Neural cell (in vitro differentiated cells): ENCODE measurements at regions not wholly inside any gene's neighbourhood (a gene's known extent, or its start where the extent isn't known, plus 50 kb on each side); places are given as distances from the start of the nearest gene placed in this dataset.

Source experiments
- CTCF ChIP-seq: fragments of 450-650 bp; IDR thresholded peaks from 2 replicates; pipeline ENCODE4 v1.5.1; 2014; ENCODE audit warnings: antibody characterized with exemption, mild to moderate bottlenecking, moderate library complexity; ENCODE audit not compliant: poor library complexity, severe bottlenecking
- EP300 ChIP-seq: fragments of 450-650 bp; conservative IDR thresholded peaks from 2 replicates; pipeline ENCODE4 v1.6.1; 2014; ENCODE audit warnings: antibody characterized with exemption, mild to moderate bottlenecking, moderate library complexity; ENCODE audit not compliant: poor library complexity, severe bottlenecking
- EZH2 ChIP-seq: fragments of 200-600, 300-800 bp; shearing (Covaris generic), sonication (generic); IDR thresholded peaks from 2 replicates; pipeline ENCODE4 v1.6.1; 2014; ENCODE audit warnings: antibody characterized with exemption, low read length, borderline replicate concordance, mild to moderate bottlenecking; ENCODE audit not compliant: insufficient read depth, poor library complexity, severe bottlenecking
- MXI1 ChIP-seq: fragments of 450-650 bp; conservative IDR thresholded peaks from 2 replicates; pipeline ENCODE4 v1.6.1; 2014; ENCODE audit warnings: antibody characterized with exemption, mild to moderate bottlenecking; ENCODE audit not compliant: poor library complexity, severe bottlenecking
- SMC3 ChIP-seq: fragments of 450-650 bp; conservative IDR thresholded peaks from 2 replicates; pipeline ENCODE4 v1.6.1; 2014; ENCODE audit warnings: antibody characterized with exemption, mild to moderate bottlenecking, moderate library complexity; ENCODE audit not compliant: poor library complexity

- TF ChIP-seq CTCF (no peak), SMC3 (no peak), EP300 (no peak), EZH2 (no peak), MXI1 (no peak)
Observed at GRCh38 chr3:84789961-84790360, 168.8 kb upstream of the CADM2 start.
